Activated CD8-positive, alpha-beta T cell treated with anti-CD3 and anti-CD28 coated beads for 36 hours (primary cell): ENCODE measurements at regions not wholly inside any gene's neighbourhood (a gene's known extent, or its start where the extent isn't known, plus 50 kb on each side); places are given as distances from the start of the nearest gene placed in this dataset.

ENCODE experiments used
- ATAC-seq: fragments of 200-7000 bp; cut with Tn5 transposase; one replicate; pipeline ENCODE4 v1.10.0; 2021; ENCODE audit warnings: mild to moderate bottlenecking, moderate library complexity
- CTCF ChIA-PET: fragments of 350-600 bp; sonication (Branson Sonifier 250); formaldehyde crosslinking; loops from one replicate; lab custom pipeline; 2021; ENCODE audit warnings: antibody characterized with exemption; lab: Charles Lee
- POLR2A ChIA-PET: fragments of 350-600 bp; sonication (Branson Sonifier 250); formaldehyde crosslinking; loops from one replicate; lab custom pipeline; 2021; ENCODE audit warnings: antibody characterized with exemption; lab: Charles Lee
- DNase-seq: peaks from one replicate; pipeline ENCODE4 v3.0.0-alpha.2; 2020
- H3K27ac Mint-ChIP-seq: one replicate; pipeline ENCODE4 v1.8.0; 2021; ENCODE audit warnings: mild to moderate bottlenecking, mixed read lengths
- H3K27me3 Mint-ChIP-seq: one replicate; pipeline ENCODE4 v1.8.0; 2021; ENCODE audit warnings: mixed read lengths
- H3K36me3 Mint-ChIP-seq: one replicate; pipeline ENCODE4 v1.8.0; 2021; ENCODE audit warnings: low read depth, mixed read lengths
- H3K4me1 Mint-ChIP-seq: one replicate; pipeline ENCODE4 v1.8.0; 2021; ENCODE audit warnings: low read depth, mixed read lengths
- H3K4me3 Mint-ChIP-seq: one replicate; pipeline ENCODE4 v1.8.0; 2021; ENCODE audit warnings: mild to moderate bottlenecking, moderate library complexity, mixed read lengths
- H3K9me3 Mint-ChIP-seq: one replicate; pipeline ENCODE4 v1.8.0; 2021; ENCODE audit warnings: mixed read lengths
- intact Hi-C: fragments of 100-400 bp; cut with micrococcal nuclease; formaldehyde crosslinking; loops from one replicate; pipeline ENCODE4 v1.10.0; 2022
- TF ChIP-seq, protein P1 (sequence below): fragments of 200-600 bp; IDR thresholded peaks from one replicate; pipeline ENCODE4 v1.8.0; 2022; ENCODE audit warnings: antibody characterized with exemption, mild to moderate bottlenecking

DNA sequence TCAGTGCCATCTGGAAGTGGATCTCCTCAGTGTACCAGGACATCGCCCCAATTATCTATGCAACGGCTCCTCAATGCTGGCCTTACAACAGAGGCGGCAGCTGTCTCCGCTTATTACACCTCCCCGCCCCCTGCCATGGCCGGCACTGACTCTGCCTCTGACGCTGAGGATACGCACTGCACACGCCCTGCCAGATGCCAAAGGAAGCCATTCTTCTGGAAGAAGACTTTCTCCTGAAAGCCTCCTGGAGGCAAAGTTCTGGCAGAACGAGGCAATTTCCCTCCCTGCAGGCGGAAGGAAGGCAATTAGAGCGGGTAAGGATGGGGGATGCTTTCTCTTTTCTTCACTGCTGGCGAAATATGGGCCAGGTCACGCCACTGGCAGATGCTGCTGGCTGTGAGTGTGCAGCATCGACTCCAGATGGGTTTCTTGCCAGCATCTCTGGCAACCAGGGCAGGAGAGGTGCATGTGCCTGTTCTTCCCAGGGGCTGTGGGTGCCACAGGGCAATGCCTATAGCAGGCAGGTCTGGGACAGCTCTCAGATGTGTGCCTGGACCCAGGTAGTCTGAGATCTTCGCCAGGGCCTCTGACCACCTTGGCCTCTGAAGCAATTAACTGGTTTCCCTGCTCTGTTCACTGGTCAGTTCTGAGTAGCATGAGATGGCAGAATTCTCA lies 62.2 kb upstream of the MRPS22 start:
- Mint-ChIP-seq H3K36me3 (no peaks in the 10 kb centered on the region), H3K4me3 (no peak overlapping the region), H3K27me3 (peaks cover 3% of the 10 kb centered on the region), H3K9me3 (no peaks in the 10 kb centered on the region), H3K27ac (no peak overlapping the region), H3K4me1 (no peaks in the 10 kb centered on the region)
- no peak for DNase-seq
- ChIA-PET POLR2A (no interaction called here), CTCF (no interaction called here)
- ATAC-seq: no peak
- TF ChIP-seq, protein P1, sequence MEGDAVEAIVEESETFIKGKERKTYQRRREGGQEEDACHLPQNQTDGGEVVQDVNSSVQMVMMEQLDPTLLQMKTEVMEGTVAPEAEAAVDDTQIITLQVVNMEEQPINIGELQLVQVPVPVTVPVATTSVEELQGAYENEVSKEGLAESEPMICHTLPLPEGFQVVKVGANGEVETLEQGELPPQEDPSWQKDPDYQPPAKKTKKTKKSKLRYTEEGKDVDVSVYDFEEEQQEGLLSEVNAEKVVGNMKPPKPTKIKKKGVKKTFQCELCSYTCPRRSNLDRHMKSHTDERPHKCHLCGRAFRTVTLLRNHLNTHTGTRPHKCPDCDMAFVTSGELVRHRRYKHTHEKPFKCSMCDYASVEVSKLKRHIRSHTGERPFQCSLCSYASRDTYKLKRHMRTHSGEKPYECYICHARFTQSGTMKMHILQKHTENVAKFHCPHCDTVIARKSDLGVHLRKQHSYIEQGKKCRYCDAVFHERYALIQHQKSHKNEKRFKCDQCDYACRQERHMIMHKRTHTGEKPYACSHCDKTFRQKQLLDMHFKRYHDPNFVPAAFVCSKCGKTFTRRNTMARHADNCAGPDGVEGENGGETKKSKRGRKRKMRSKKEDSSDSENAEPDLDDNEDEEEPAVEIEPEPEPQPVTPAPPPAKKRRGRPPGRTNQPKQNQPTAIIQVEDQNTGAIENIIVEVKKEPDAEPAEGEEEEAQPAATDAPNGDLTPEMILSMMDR: no peak
- intact Hi-C loops: no loop called here

GRCh38 chr3:139283301-139283700 lies 60.5 kb upstream of the MRPS22 start:
- Mint-ChIP-seq H3K27ac (no peak overlapping the region), H3K27me3 (peaks cover 3% of the 10 kb centered on the region), H3K4me1 (no peaks in the 10 kb centered on the region), H3K36me3 (no peaks in the 10 kb centered on the region), H3K9me3 (no peaks in the 10 kb centered on the region), H3K4me3 (no peak overlapping the region)
- ChIA-PET POLR2A (no interaction called here), CTCF (no interaction called here)
- intact Hi-C loops: no loop called here
- DNase-seq (no peak), ATAC-seq (no peak)
- TF ChIP-seq, protein P1: no peak

- ChIA-PET CTCF (no interaction called here), POLR2A (no interaction called here)
- TF ChIP-seq, protein P1: no peak
- no peaks in the 10 kb centered on the region for H3K36me3 Mint-ChIP-seq
- no peak overlapping the region for H3K4me3 Mint-ChIP-seq
- no peaks in the 10 kb centered on the region for H3K27me3 Mint-ChIP-seq
- intact Hi-C loops: no loop called here
- no peaks in the 10 kb centered on the region for H3K9me3 Mint-ChIP-seq
- H3K27ac Mint-ChIP-seq: no peak overlapping the region
- H3K4me1 Mint-ChIP-seq: no peaks in the 10 kb centered on the region
- ATAC-seq: no peak
- DNase-seq: no peak
Measured at GRCh38 chr3:139284221-139284620, 59.6 kb upstream of the MRPS22 start.

GRCh38 chr3:139285691-139286090 lies 58.1 kb upstream of the MRPS22 start:
- TF ChIP-seq, protein P1: no peak
- DNase-seq: no peak
- Mint-ChIP-seq H3K27me3 (no peaks in the 10 kb centered on the region), H3K27ac (no peak overlapping the region), H3K4me1 (no peaks in the 10 kb centered on the region), H3K9me3 (no peaks in the 10 kb centered on the region), H3K36me3 (no peaks in the 10 kb centered on the region), H3K4me3 (no peak overlapping the region)
- ChIA-PET POLR2A (no interaction called here), CTCF (no interaction called here)
- no peak for ATAC-seq
- intact Hi-C loops: no loop called here

DNA sequence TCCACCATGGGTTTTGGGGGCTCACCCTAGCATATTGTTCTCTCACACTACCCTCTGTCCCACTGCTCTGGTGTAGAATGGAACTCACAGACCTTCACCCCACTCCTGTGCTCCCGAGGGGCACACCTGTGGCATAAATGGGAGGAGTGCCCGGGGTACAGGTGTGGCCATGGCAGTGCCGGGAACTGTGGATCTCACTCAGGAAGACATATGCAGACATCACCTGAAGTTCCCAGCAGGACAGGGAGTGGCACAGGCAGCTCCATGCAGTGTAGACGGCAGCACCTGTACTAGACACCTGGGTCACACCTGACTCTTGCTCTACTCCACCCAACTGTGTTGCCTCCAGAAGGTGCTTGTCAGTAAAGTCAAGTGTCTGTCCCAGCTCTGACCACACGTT lies 57.6 kb upstream of the MRPS22 start:
- H3K4me3 Mint-ChIP-seq: no peak overlapping the region
- no peaks in the 10 kb centered on the region for H3K9me3 Mint-ChIP-seq
- DNase-seq (no peak), ATAC-seq (no peak)
- ChIA-PET POLR2A (no interaction called here), CTCF (no interaction called here)
- no peak overlapping the region for H3K27ac Mint-ChIP-seq
- intact Hi-C loops: no loop called here
- no peaks in the 10 kb centered on the region for H3K4me1 Mint-ChIP-seq
- H3K27me3 Mint-ChIP-seq: no peaks in the 10 kb centered on the region
- TF ChIP-seq, protein P1: no peak
- H3K36me3 Mint-ChIP-seq: no peaks in the 10 kb centered on the region
